D721Med (cell line): ENCODE measurements at regions not wholly inside any gene's neighbourhood (a gene's known extent, or its start where the extent isn't known, plus 50 kb on each side); places are given as distances from the start of the nearest gene placed in this dataset.

Experiments
- DNase-seq: peaks from one replicate; pipeline ENCODE4 v3.0.0; 2011; ENCODE audit warnings: low spot score; ENCODE audit not compliant: insufficient read length
- FAIRE-seq: peaks from 2 replicates; lab custom pipeline; 2011; peaks lifted over from hg19 to GRCh38; lab: Jason Lieb, UNC
- TF ChIP-seq, protein P1 (sequence below): IDR thresholded peaks from 2 replicates; pipeline ENCODE4 v1.5.1; 2012; ENCODE audit warnings: mild to moderate bottlenecking, control low read depth; ENCODE audit not compliant: insufficient read depth; ENCODE audit errors: missing control alignments

DNA sequence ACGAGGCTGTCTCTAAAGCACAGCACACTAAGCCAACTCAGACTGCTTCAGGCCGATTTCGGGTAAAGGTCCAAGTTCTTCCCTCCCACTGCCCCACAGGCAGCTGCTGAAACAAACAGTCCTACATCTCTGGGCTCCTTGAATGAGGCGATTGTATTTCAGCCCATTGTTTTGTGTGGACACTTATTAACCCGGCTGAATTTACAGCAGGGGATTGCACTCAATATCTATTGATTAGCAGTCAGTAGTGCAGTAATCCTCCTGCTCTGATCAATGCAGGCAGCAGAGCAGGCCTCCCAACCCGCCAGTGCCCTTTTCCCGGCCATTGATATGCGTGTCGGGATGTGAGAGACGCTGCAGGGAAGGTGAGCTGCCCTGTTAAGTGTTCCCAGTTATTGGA, 330.1 kb downstream of the CMPK2 start:
- FAIRE-seq (no peak), DNase-seq (no peak)
- TF ChIP-seq, protein P1, sequence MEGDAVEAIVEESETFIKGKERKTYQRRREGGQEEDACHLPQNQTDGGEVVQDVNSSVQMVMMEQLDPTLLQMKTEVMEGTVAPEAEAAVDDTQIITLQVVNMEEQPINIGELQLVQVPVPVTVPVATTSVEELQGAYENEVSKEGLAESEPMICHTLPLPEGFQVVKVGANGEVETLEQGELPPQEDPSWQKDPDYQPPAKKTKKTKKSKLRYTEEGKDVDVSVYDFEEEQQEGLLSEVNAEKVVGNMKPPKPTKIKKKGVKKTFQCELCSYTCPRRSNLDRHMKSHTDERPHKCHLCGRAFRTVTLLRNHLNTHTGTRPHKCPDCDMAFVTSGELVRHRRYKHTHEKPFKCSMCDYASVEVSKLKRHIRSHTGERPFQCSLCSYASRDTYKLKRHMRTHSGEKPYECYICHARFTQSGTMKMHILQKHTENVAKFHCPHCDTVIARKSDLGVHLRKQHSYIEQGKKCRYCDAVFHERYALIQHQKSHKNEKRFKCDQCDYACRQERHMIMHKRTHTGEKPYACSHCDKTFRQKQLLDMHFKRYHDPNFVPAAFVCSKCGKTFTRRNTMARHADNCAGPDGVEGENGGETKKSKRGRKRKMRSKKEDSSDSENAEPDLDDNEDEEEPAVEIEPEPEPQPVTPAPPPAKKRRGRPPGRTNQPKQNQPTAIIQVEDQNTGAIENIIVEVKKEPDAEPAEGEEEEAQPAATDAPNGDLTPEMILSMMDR, result no peak

DNA sequence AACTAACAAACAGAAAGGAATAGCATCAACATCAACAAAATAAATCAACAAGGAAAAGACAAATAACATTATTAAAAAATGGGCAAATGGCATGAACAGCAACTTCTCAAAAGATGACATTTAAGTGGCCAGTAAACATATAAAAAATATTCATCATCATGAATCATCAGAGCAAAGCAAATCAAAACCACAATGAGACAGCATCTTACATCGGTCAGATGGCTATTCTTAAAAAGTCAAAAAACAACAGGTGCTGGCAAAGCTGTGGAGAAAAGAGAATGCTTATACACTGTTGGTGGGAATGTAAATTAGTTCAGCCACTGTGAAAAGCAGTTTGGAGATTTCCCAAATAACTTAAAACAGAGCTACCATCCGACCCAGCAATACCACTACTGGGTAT, 327.1 kb downstream of the CMPK2 start:
- TF ChIP-seq, protein P1, result no peak
- FAIRE-seq (no peak), DNase-seq (no peak)

- TF ChIP-seq, protein P1, result no peak
- DNase-seq (no peak), FAIRE-seq (no peak)
Measured at GRCh38 chr2:6545336-6545735, 320.4 kb downstream of the CMPK2 start.

- TF ChIP-seq, protein P1, result no peak
- DNase-seq (no peak), FAIRE-seq (no peak)
Measured at GRCh38 chr2:6545795-6546194, 319.9 kb downstream of the CMPK2 start.

DNA sequence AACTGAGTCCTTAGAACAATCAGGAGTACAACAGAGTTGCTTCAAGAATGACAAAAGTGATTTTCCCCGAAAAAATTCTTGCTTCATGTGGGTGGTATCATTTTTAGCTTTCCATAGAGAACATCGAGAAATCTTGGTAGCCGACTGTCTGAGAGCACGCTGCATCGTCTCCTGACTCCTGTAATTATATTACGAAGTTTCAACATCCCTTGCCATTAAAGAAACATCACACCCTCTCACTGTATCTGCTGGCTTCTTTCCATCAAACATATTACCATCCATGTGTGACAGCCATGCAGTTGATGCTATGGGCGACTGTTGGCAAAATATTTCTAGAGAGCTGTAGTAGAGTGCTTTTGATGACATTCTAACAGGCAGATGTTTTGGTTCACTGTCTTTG, 311.2 kb downstream of the CMPK2 start:
- DNase-seq, result no peak
- no peak for FAIRE-seq
- TF ChIP-seq, protein P1, result no peak

DNA sequence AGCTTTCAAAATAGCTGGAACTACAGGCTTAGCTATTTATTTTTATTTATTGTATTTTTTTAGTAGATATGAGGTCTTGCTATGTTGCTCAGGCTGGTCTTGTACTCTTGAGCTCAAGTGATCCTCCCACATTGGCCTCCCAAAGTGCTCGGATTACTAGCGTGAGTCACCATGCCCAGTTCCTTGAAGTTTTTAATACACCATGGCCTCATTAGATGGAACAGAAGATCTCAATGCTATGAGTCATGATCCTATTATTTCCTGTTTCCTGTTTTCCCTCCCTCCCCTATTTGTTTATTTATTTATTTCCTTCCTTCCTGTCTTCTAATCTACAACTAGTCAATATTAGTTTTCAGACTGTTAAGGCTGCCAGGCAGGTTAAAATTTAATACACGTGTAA, 309.0 kb downstream of the CMPK2 start:
- TF ChIP-seq, protein P1, result no peak
- FAIRE-seq (no peak), DNase-seq (no peak)

DNA sequence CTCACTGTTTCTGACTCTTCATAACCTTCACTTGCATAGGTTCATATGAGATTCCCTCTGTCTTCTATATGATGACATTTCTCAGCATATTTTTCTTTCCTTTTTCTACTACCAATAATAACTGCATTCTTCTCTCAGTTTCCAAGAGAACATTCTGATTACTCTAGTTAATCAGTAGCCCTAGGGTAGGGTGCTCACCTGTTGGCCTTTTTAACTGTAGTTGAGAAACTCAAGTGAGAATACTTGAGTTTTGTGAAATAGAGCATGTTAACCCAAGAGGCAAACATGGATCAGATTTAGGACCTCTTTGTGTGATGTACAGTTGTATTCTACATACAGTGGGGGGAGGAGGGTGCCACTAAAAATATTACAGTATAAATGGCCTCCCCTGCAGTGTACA, 308.0 kb downstream of the CMPK2 start:
- FAIRE-seq (no peak), DNase-seq (no peak)
- TF ChIP-seq, protein P1, result no peak
